HepG2 (cell line): ENCODE measurements at regions not wholly inside any gene's neighbourhood (a gene's known extent, or its start where the extent isn't known, plus 50 kb on each side); places are given as distances from the start of the nearest gene placed in this dataset.

ENCODE experiments used
- ATAC-seq: fragments of 200-7000 bp; cut with Tn5 transposase; 3 replicates; pipeline ENCODE4 v1.9.1; 2020; ENCODE audit warnings: mild to moderate bottlenecking, moderate library complexity
- BruUV-seq: library from RNA; stranded (reverse); fragments of 400-500 nt; replicated peaks from 2 replicates; lab custom pipeline; 2021; lab: Mats Ljungman, UMichigan
- CTCF ChIA-PET: fragments of 300-600 bp; formaldehyde crosslinking; extraction: SDS; loops from one replicate; lab custom pipeline; 2021; ENCODE audit warnings: low total read pairs, inconsistent platforms, low intra/inter-chr PET ratio; lab: Yijun Ruan, JAX
- POLR2A ChIA-PET: fragments of 350-600 bp; sonication (Branson Sonifier 250); formaldehyde crosslinking; loops from one replicate; lab custom pipeline; 2020; ENCODE audit warnings: antibody characterized with exemption, inconsistent platforms; lab: Yijun Ruan, JAX
- DNase-seq: peaks from one replicate; pipeline ENCODE4 v3.0.0-alpha.2; 2015; ENCODE audit warnings: low spot score
- FAIRE-seq: peaks from 3 replicates; lab custom pipeline; 2011; peaks lifted over from hg19 to GRCh38; lab: Jason Lieb, UNC
- H2AFZ ChIP-seq: one replicate; pipeline ENCODE4 v1.6.1; 2011; ENCODE audit warnings: low read length, inconsistent platforms
- H3K27ac ChIP-seq: fragments of 300-600 bp; 3 replicates; pipeline ENCODE4 v1.8.0; 2011; ENCODE audit warnings: mixed run types, mild to moderate bottlenecking, mixed read lengths, low read length, inconsistent platforms; ENCODE audit not compliant: insufficient read depth; ENCODE audit errors: extremely low read length
- H3K27me3 ChIP-seq, 2 experiments: fragments of 200-600 bp in 1 of 2; 2 replicates in 1 of 2; 3 replicates in 1 of 2; pipeline versions ENCODE4 v1.6.0 to v1.8.0; 2011; ENCODE audit warnings: low read length in 2 of 2, mild to moderate bottlenecking in 2 of 2, moderate library complexity in 2 of 2, inconsistent platforms in 1 of 2; ENCODE audit not compliant: insufficient read depth in 2 of 2, control insufficient read depth in 1 of 2
- H3K36me3 ChIP-seq, 2 experiments: fragments of 200-600 bp in 1 of 2; replicated peaks in 1 of 2; 2 replicates in 1 of 2; 3 replicates in 1 of 2; pipeline versions ENCODE4 v1.5.1 to v1.8.0; 2011; ENCODE audit warnings: low read length in 2 of 2, inconsistent platforms in 1 of 2; ENCODE audit not compliant: insufficient read depth in 2 of 2, control insufficient read depth in 1 of 2
- H3K4me1 ChIP-seq: 2 replicates; pipeline ENCODE4 v1.5.1; 2012; ENCODE audit warnings: low read length, inconsistent platforms; ENCODE audit not compliant: insufficient read depth
- H3K4me2 ChIP-seq: 2 replicates; pipeline ENCODE4 v1.6.0; 2011; ENCODE audit warnings: low read depth, low read length, inconsistent platforms
- H3K4me3 ChIP-seq, 3 experiments: fragments of 200-600 bp in 1 of 3; sonication (generic), shearing (Covaris generic) in 1 of 3; replicated peaks in 1 of 3; 2 replicates each; pipeline ENCODE4 v1.5.1; 2011 to 2016; ENCODE audit warnings: low read length in 3 of 3, inconsistent platforms in 2 of 3, low read depth in 2 of 3, mild to moderate bottlenecking in 2 of 3, control low read depth in 1 of 3, mixed read lengths in 1 of 3; ENCODE audit not compliant: insufficient read depth in 1 of 3
- H3K79me2 ChIP-seq: one replicate; pipeline ENCODE4 v1.6.1; 2011; ENCODE audit warnings: low read length, inconsistent platforms; ENCODE audit not compliant: insufficient read depth
- H3K9ac ChIP-seq: 2 replicates; pipeline ENCODE4 v1.6.0; 2011; ENCODE audit warnings: mild to moderate bottlenecking, low read depth, low read length, inconsistent platforms; ENCODE audit not compliant: insufficient read depth
- H3K9me3 ChIP-seq: 2 replicates; pipeline ENCODE4 v1.5.1; 2012; ENCODE audit warnings: mild to moderate bottlenecking, low read length
- H4K20me1 ChIP-seq: 2 replicates; pipeline ENCODE4 v1.6.0; 2011; ENCODE audit warnings: inconsistent platforms, mild to moderate bottlenecking, low read length, moderate library complexity; ENCODE audit not compliant: insufficient read depth
- ARNTL ChIP-seq: sonication (generic); formaldehyde crosslinking; IDR thresholded peaks from 2 replicates; pipeline ENCODE4 v1.4.0; 2020; ENCODE audit warnings: mild to moderate bottlenecking, missing genetic modification reagents
- GLMP ChIP-seq: sonication (generic); formaldehyde crosslinking; IDR thresholded peaks from 2 replicates; pipeline ENCODE4 v1.9.0; 2021; ENCODE audit warnings: missing genetic modification reagents, mild to moderate bottlenecking, borderline replicate concordance
- MZF1 ChIP-seq: sonication (generic); formaldehyde crosslinking; IDR thresholded peaks from 2 replicates; pipeline ENCODE4 v1.8.1; 2023; ENCODE audit warnings: mild to moderate bottlenecking, missing genetic modification reagents, borderline replicate concordance
- POLR2AphosphoS5 ChIP-seq: IDR thresholded peaks from 2 replicates; pipeline ENCODE4 v1.6.1; 2012; ENCODE audit warnings: low read depth, low read length
- RCOR2 ChIP-seq: IDR thresholded peaks from 2 replicates; pipeline ENCODE4 v1.6.1; 2016; ENCODE audit warnings: missing biosample characterization, missing genetic modification reagents
- RERE ChIP-seq: IDR thresholded peaks from 2 replicates; pipeline ENCODE4 v1.6.1; 2016; ENCODE audit warnings: low read depth, missing genetic modification reagents, missing compliant biosample characterization
- YEATS2 ChIP-seq: sonication (generic); formaldehyde crosslinking; IDR thresholded peaks from 2 replicates; pipeline ENCODE4 v1.4.0; 2020; ENCODE audit warnings: missing genetic modification reagents, borderline replicate concordance
- ZMAT3 ChIP-seq: sonication (generic); formaldehyde crosslinking; conservative IDR thresholded peaks from 2 replicates; pipeline ENCODE4 v1.7.0; 2021; ENCODE audit warnings: missing genetic modification reagents
- ZNF138 ChIP-seq: sonication (generic); formaldehyde crosslinking; IDR thresholded peaks from 2 replicates; pipeline ENCODE4 v1.5.0; 2020; ENCODE audit warnings: mild to moderate bottlenecking, low read depth, missing genetic modification reagents
- ZNF224 ChIP-seq: sonication (generic); formaldehyde crosslinking; IDR thresholded peaks from 2 replicates; pipeline ENCODE4 v1.5.0; 2020; ENCODE audit warnings: mild to moderate bottlenecking, missing genetic modification reagents
- ZNF326 ChIP-seq: sonication (generic); formaldehyde crosslinking; IDR thresholded peaks from 2 replicates; pipeline ENCODE4 v1.4.0; 2020; ENCODE audit warnings: missing genetic modification reagents, borderline replicate concordance
- ZNF784 ChIP-seq: sonication (generic); formaldehyde crosslinking; IDR thresholded peaks from 2 replicates; pipeline ENCODE4 v1.5.1; 2020; ENCODE audit warnings: missing genetic modification reagents, mild to moderate bottlenecking, borderline replicate concordance
- WGBS: methylation state at CpG from one replicate; pipeline ENCODE4 v1.1.6; 2017; ENCODE audit warnings: low lambda C conversion rate; 5-methylcytosine and 5-hydroxymethylcytosine counted together
- in situ Hi-C: cut with HindIII; loops from 2 replicates; pipeline ENCODE4 v1.10.0; 2017; ENCODE audit warnings: low pct_unique_long_range_greater_than_20kb; ENCODE audit not compliant: extremely low pct_ligation_motif_present
- intact Hi-C: fragments of 100-400 bp; cut with micrococcal nuclease; formaldehyde crosslinking; loops from one replicate; pipeline ENCODE4 v1.10.0; 2022; ENCODE audit not compliant: unreplicated experiment

- Histone ChIP-seq H3K4me2 (no peak overlapping the region), H3K27me3 (no peaks in the 10 kb centered on the region), H3K9me3 (no peaks in the 10 kb centered on the region), H3K36me3 (no peaks in the 10 kb centered on the region), H3K4me3 (no peak overlapping the region), H3K4me1 (no peaks in the 10 kb centered on the region), H2AFZ (no peak overlapping the region), H3K9ac (no peak overlapping the region), H4K20me1 (no peaks in the 10 kb centered on the region), H3K79me2 (no peaks in the 10 kb centered on the region), H3K27ac (no peak overlapping the region)
- WGBS, result 4% methylated on average over 5 of the region's 5 CpGs
- no TSS peak for BruUV-seq
- intact Hi-C loops, result no loop called here
- no peak for TF ChIP-seq ZMAT3 (CRISPR knock-in tag)
- no peak for TF ChIP-seq ZNF326 (CRISPR knock-in tag)
- TF ChIP-seq ZNF784 (CRISPR knock-in tag), result no peak
- no peak for TF ChIP-seq ZNF138 (CRISPR knock-in tag)
- TF ChIP-seq ZNF224 (CRISPR knock-in tag), result no peak
- no peak for TF ChIP-seq MZF1 (CRISPR knock-in tag)
- no peak for TF ChIP-seq RERE (CRISPR knock-in tag)
- no peak for TF ChIP-seq RCOR2
- TF ChIP-seq YEATS2 (CRISPR knock-in tag), result no peak
- no peak for TF ChIP-seq ARNTL
- no peak for TF ChIP-seq GLMP
- no peak for TF ChIP-seq POLR2AphosphoS5
- in situ Hi-C loops, result no loop called here
- ATAC-seq (no peak), DNase-seq (no peak), FAIRE-seq (no peak)
- ChIA-PET POLR2A (no interaction called here), CTCF (no interaction called here)
Observed at GRCh38 chr7:69360913-69361312, 237.4 kb upstream of the AUTS2 start.
